Ascending aorta (tissue), 2 donors: ENCODE measurements at regions not wholly inside any gene's neighbourhood (a gene's known extent, or its start where the extent isn't known, plus 50 kb on each side); places are given as distances from the start of the nearest gene placed in this dataset.
A peak's percentile ranks its signal among the peaks of the same experiment; 100 is the strongest.

ENCODE experiments used
- DNase-seq, 2 donors: peaks; one replicate each; pipeline ENCODE4 v3.0.0-alpha.2; 2019; ENCODE audit warnings: low spot score in 2 of 2
- H3K27ac ChIP-seq, 2 donors: fragments of 200-600 bp; sonication (generic); one replicate each; pipeline ENCODE4 v1.5.1; 2016 to 2017; ENCODE audit warnings: mild to moderate bottlenecking in 1 of 2
- H3K27me3 ChIP-seq: fragments of 200-600 bp; sonication (generic); one replicate; pipeline ENCODE4 v1.5.1; 2017
- H3K36me3 ChIP-seq, 2 donors: fragments of 200-600 bp; sonication (generic); one replicate each; pipeline ENCODE4 v1.5.1; 2016
- H3K4me1 ChIP-seq, 2 donors: fragments of 200-600 bp; sonication (generic); one replicate each; pipeline ENCODE4 v1.5.1; 2016 to 2017; ENCODE audit warnings: mild to moderate bottlenecking in 1 of 2
- H3K4me3 ChIP-seq, 2 donors: fragments of 200-600 bp; sonication (generic); one replicate each; pipeline ENCODE4 v1.5.1; 2016 to 2017; ENCODE audit warnings: mild to moderate bottlenecking in 1 of 2
- H3K9me3 ChIP-seq, 2 donors: fragments of 200-600 bp; sonication (generic); one replicate each; pipeline ENCODE4 v1.5.1; 2016
- intact Hi-C: fragments of 100-400 bp; cut with DNase I; formaldehyde crosslinking; loops from one replicate; pipeline ENCODE4 v1.15.1; 2023
- TF ChIP-seq, protein P1 (sequence below), 3 experiments: fragments of 200-600 bp in 2 of 3; fragments of 450-650 bp in 1 of 3; sonication (generic) in 2 of 3; IDR thresholded peaks; one replicate each; pipeline ENCODE4 v1.5.1; 2016 to 2019; ENCODE audit warnings: antibody characterized with exemption in 3 of 3, mild to moderate bottlenecking in 1 of 3, moderate library complexity in 1 of 3

DNA sequence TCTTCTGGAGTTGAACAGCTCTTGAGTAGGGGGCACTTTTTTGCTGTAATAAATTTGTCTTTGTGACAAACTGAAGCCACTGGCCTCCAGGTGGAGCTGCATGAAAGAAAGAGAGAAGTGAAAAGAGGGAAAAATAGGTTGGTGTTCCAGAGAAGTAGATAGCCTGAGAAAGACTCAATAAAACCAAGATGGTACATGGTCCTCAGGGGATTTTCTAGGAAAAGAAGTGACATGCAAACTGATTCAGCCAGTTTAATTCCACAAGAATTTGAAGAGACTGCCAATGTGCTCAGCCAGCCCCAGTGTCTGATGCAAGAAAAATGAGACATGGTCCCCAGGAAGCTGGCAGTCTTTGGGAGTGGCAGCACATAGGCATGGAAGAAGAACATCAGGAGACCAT, 152.7 kb downstream of the CD47 start:
- intact Hi-C loops, result loop anchor here (10.0 kb wide), 1 partner anchor 467 kb away; no protein-coding TSS in a partner anchor
- Histone ChIP-seq H3K27ac (no peak overlapping the region), H3K36me3 (no peaks in the 10 kb centered on the region), H3K4me3 (no peak overlapping the region), H3K27me3 (no peaks in the 10 kb centered on the region), H3K4me1 (no peaks in the 10 kb centered on the region), H3K9me3 (no peaks in the 10 kb centered on the region)
- TF ChIP-seq, protein P1, sequence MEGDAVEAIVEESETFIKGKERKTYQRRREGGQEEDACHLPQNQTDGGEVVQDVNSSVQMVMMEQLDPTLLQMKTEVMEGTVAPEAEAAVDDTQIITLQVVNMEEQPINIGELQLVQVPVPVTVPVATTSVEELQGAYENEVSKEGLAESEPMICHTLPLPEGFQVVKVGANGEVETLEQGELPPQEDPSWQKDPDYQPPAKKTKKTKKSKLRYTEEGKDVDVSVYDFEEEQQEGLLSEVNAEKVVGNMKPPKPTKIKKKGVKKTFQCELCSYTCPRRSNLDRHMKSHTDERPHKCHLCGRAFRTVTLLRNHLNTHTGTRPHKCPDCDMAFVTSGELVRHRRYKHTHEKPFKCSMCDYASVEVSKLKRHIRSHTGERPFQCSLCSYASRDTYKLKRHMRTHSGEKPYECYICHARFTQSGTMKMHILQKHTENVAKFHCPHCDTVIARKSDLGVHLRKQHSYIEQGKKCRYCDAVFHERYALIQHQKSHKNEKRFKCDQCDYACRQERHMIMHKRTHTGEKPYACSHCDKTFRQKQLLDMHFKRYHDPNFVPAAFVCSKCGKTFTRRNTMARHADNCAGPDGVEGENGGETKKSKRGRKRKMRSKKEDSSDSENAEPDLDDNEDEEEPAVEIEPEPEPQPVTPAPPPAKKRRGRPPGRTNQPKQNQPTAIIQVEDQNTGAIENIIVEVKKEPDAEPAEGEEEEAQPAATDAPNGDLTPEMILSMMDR (IDR thresholded peaks at IDR 0.05), result peak in 2 of 3 experiments; percentile 11 to 56
- no peak for DNase-seq

DNA sequence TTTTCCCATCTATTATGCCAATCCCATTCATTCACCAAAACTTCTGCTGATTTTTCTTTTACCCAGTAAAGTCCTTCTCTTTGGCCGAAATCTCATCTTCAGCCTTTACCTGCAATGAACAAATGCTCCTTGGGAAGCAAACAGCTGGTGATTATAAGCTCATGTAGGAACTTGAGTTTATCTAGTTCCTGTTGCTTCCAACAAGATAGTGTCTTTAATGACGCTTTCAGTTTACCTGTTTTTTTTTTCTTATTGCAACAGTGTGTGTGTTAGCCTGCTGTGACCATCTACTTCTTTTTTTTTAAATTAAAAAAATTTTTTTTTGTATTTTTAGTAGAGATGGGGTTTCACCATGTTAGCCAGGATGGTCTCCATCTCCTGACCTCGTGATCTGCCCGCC, 156.0 kb downstream of the CD47 start:
- H3K4me1 ChIP-seq, result no peaks in the 10 kb centered on the region
- H3K27ac ChIP-seq, result no peak overlapping the region
- TF ChIP-seq, protein P1 (IDR thresholded peaks at IDR 0.05), result no peak
- DNase-seq, result no peak
- H3K4me3 ChIP-seq, result no peak overlapping the region
- no peaks in the 10 kb centered on the region for H3K27me3 ChIP-seq
- no peaks in the 10 kb centered on the region for H3K9me3 ChIP-seq
- intact Hi-C loops, result loop anchor here (10.0 kb wide), 1 partner anchor 470 kb away; no protein-coding TSS in a partner anchor
- no peaks in the 10 kb centered on the region for H3K36me3 ChIP-seq

DNA sequence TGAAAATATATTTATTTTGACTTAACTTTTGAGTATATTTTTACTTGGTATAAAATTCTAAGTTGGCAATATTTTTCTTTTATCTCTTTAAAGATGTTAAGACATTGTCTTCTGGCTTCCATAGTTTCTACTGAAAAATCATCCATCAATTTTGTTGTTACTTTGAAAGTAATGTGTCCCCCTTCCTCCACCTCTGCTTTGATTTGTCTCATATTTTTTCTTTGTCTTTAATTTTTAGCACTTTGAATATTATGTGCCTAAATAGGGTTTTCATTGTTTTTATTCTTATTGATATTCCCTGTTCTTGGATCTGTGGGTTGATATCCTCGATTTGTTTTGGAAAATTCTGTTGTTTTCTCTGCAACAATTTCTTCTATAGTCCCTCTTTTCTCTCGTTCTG, 157.4 kb downstream of the CD47 start:
- no peak for DNase-seq
- no peaks in the 10 kb centered on the region for H3K9me3 ChIP-seq
- TF ChIP-seq, protein P1 (IDR thresholded peaks at IDR 0.05), result no peak
- H3K27me3 ChIP-seq, result no peaks in the 10 kb centered on the region
- no peak overlapping the region for H3K27ac ChIP-seq
- no peaks in the 10 kb centered on the region for H3K4me1 ChIP-seq
- intact Hi-C loops, result loop anchor here (10.0 kb wide), 1 partner anchor 471 kb away; no protein-coding TSS in a partner anchor
- H3K36me3 ChIP-seq, result no peaks in the 10 kb centered on the region
- no peak overlapping the region for H3K4me3 ChIP-seq

GRCh38 chr3:107931326-107931725, 159.5 kb downstream of the CD47 start:
- TF ChIP-seq, protein P1 (IDR thresholded peaks at IDR 0.05), result no peak
- no peaks in the 10 kb centered on the region for H3K9me3 ChIP-seq
- H3K36me3 ChIP-seq, result no peaks in the 10 kb centered on the region
- intact Hi-C loops, result loop anchor here (10.0 kb wide), 1 partner anchor 473 kb away; no protein-coding TSS in a partner anchor
- no peaks in the 10 kb centered on the region for H3K27me3 ChIP-seq
- H3K27ac ChIP-seq, result no peak overlapping the region
- no peak for DNase-seq
- no peak overlapping the region for H3K4me3 ChIP-seq
- no peaks in the 10 kb centered on the region for H3K4me1 ChIP-seq

- no peaks in the 10 kb centered on the region for H3K9me3 ChIP-seq
- DNase-seq, result no peak
- no peaks in the 10 kb centered on the region for H3K4me1 ChIP-seq
- no peak overlapping the region for H3K4me3 ChIP-seq
- no peaks in the 10 kb centered on the region for H3K27me3 ChIP-seq
- TF ChIP-seq, protein P1 (IDR thresholded peaks at IDR 0.05), result no peak
- H3K27ac ChIP-seq, result no peak overlapping the region
- no peaks in the 10 kb centered on the region for H3K36me3 ChIP-seq
- intact Hi-C loops, result loop anchor here (5.0 to 10.0 kb wide), 5 partner anchors 78 to 293 kb away; partner anchors contain the start of genes CD47 and IFT57
These were observed 161.7 kb downstream of the CD47 start for GRCh38 chr3:107929088-107929487.

DNA sequence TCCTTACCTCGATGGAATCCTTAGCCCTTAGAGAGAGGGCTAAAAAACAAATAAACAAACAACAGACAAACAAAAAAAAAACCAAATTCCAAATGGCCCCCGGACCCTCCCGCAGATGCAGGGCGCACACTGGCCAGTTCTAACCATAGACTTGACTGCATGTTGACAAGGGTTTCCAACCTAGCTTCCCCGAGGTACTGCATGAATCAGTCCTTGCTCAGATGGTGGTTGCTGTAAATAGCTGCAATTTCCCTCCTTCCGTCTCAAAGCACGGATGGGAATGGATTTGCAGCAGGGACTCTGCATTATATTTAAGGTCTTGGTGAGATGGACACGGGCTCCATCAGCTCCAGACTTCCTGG, 162.8 kb downstream of the CD47 start:
- Histone ChIP-seq H3K27ac (no peak overlapping the region), H3K4me1 (no peaks in the 10 kb centered on the region)
- intact Hi-C loops, result loop anchor here (5.0 to 10.0 kb wide), 5 partner anchors 79 to 294 kb away; partner anchors contain the start of genes CD47 and IFT57

More for the DNA sequence above, 162.8 kb downstream of the CD47 start:
- TF ChIP-seq, protein P1 (IDR thresholded peaks at IDR 0.05), result no peak
- DNase-seq, result no peak
- Histone ChIP-seq H3K4me3 (peak overlapping the region; percentile 51 to 75), H3K36me3 (no peaks in the 10 kb centered on the region), H3K9me3 (no peaks in the 10 kb centered on the region), H3K27me3 (no peaks in the 10 kb centered on the region)
